GM12878 (cell line): ENCODE measurements at regions not wholly inside any gene's neighbourhood (a gene's known extent, or its start where the extent isn't known, plus 50 kb on each side); places are given as distances from the start of the nearest gene placed in this dataset.

Source experiments
- ATAC-seq: fragments of 200-7000 bp; cut with Tn5 transposase; 3 replicates; pipeline ENCODE4 v1.9.1; 2020; ENCODE audit warnings: mild to moderate bottlenecking, moderate library complexity
- BruUV-seq: library from RNA; stranded (reverse); fragments of 400-500 nt; replicated peaks from 2 replicates; lab custom pipeline; 2021; lab: Mats Ljungman, UMichigan
- CTCF ChIA-PET: fragments of 300-600 bp; sonication (Branson Sonifier 250); formaldehyde crosslinking; extraction: SDS; loops from one replicate; lab custom pipeline; 2021; ENCODE audit warnings: inconsistent platforms; lab: Yijun Ruan, JAX
- POLR2A ChIA-PET: fragments of 350-600 bp; formaldehyde crosslinking; extraction: SDS; loops from one replicate; lab custom pipeline; 2021; ENCODE audit warnings: inconsistent platforms; lab: Charles Lee
- RAD21 ChIA-PET: fragments of 300-600 bp; sonication (Branson Sonifier 250); formaldehyde crosslinking; loops from one replicate; lab custom pipeline; 2023; ENCODE audit warnings: antibody characterized with exemption; ENCODE audit not compliant: unreplicated experiment; lab: Charles Lee
- SMC1A ChIA-PET: fragments of 300-600 bp; sonication (Branson Sonifier 250); formaldehyde crosslinking; loops from one replicate; lab custom pipeline; 2023; ENCODE audit not compliant: unreplicated experiment, uncharacterized antibody; lab: Charles Lee
- DNase-seq: peaks from one replicate; pipeline ENCODE4 v3.0.0-alpha.2; 2011; ENCODE audit warnings: low read depth, low spot score
- FAIRE-seq: peaks from 3 replicates; lab custom pipeline; 2011; peaks lifted over from hg19 to GRCh38; lab: Jason Lieb, UNC
- H2AFZ ChIP-seq: 2 replicates; pipeline ENCODE4 v1.6.0; 2011; ENCODE audit warnings: low read depth, low read length, control low read depth; ENCODE audit not compliant: control insufficient read depth
- H3K27ac ChIP-seq: 2 replicates; pipeline ENCODE4 v1.5.1; 2011; ENCODE audit warnings: control low read depth; ENCODE audit not compliant: control insufficient read depth, insufficient read depth
- H3K27me3 ChIP-seq, 2 experiments: replicated peaks in 1 of 2; 2 replicates each; pipeline versions ENCODE4 v1.6.0 to v1.6.1; 2011; ENCODE audit warnings: low read length in 1 of 2; ENCODE audit not compliant: control insufficient read depth in 2 of 2, insufficient read depth in 2 of 2
- H3K36me3 ChIP-seq, 2 experiments: 2 replicates each; pipeline ENCODE4 v1.5.1; 2011; ENCODE audit warnings: low read length in 1 of 2; ENCODE audit not compliant: control insufficient read depth in 2 of 2, insufficient read depth in 2 of 2
- H3K4me1 ChIP-seq: 2 replicates; pipeline ENCODE4 v1.6.1; 2011; ENCODE audit warnings: mild to moderate bottlenecking, low read length, moderate library complexity, mixed read lengths; ENCODE audit not compliant: control insufficient read depth, insufficient read depth
- H3K4me2 ChIP-seq: 2 replicates; pipeline ENCODE4 v1.6.0; 2011; ENCODE audit warnings: control low read depth; ENCODE audit not compliant: control insufficient read depth, insufficient read depth
- H3K4me3 ChIP-seq: fragments of 200-600 bp; sonication (generic); 2 replicates; pipeline ENCODE4 v1.5.1; 2016
- H3K79me2 ChIP-seq: 2 replicates; pipeline ENCODE4 v1.6.0; 2011; ENCODE audit warnings: low read length; ENCODE audit not compliant: control insufficient read depth, insufficient read depth
- H3K9ac ChIP-seq: 2 replicates; pipeline ENCODE4 v1.8.0; 2011; ENCODE audit warnings: low read length, control low read depth, mixed read lengths; ENCODE audit not compliant: control insufficient read depth, insufficient read depth
- H3K9me3 ChIP-seq: replicated peaks from 3 replicates; pipeline ENCODE4 v1.5.1; 2011; ENCODE audit warnings: mild to moderate bottlenecking, low read length; ENCODE audit not compliant: control insufficient read depth, insufficient read depth
- H4K20me1 ChIP-seq: 2 replicates; pipeline ENCODE4 v1.6.0; 2011; ENCODE audit not compliant: control insufficient read depth, insufficient read depth
- CEBPZ ChIP-seq: fragments of 150-350 bp; IDR thresholded peaks from 2 replicates; pipeline ENCODE4 v1.6.1; 2016; ENCODE audit warnings: low read depth, low read length
- CREM ChIP-seq: IDR thresholded peaks from 2 replicates; pipeline ENCODE4 v1.6.1; 2014; ENCODE audit warnings: antibody characterized with exemption, low read depth
- EGR1 ChIP-seq, 2 experiments: IDR thresholded peaks; 1 replicate in 1 of 2; 2 replicates in 1 of 2; pipeline ENCODE4 v1.6.1; 2011 to 2012; ENCODE audit warnings: low read depth in 2 of 2, low read length in 2 of 2, borderline replicate concordance in 1 of 2, mild to moderate bottlenecking in 1 of 2, moderate library complexity in 1 of 2
- EP300 ChIP-seq, 2 experiments: fragments of 150-350 bp in 1 of 2; IDR thresholded peaks; 2 replicates each; pipeline ENCODE4 v1.6.1; 2011 to 2012; ENCODE audit warnings: low read depth in 2 of 2, low read length in 2 of 2, borderline replicate concordance in 1 of 2, improper control_type of control experiment in 1 of 2, inconsistent platforms in 1 of 2; ENCODE audit not compliant: control insufficient read depth in 1 of 2
- MYB ChIP-seq: fragments of 150-350 bp; IDR thresholded peaks from 2 replicates; pipeline ENCODE4 v1.6.1; 2014; ENCODE audit warnings: mild to moderate bottlenecking, low read depth, low read length, borderline replicate concordance
- NFIC ChIP-seq: IDR thresholded peaks from 2 replicates; pipeline ENCODE4 v1.6.1; 2012; ENCODE audit warnings: low read depth, mild to moderate bottlenecking, inconsistent platforms, low read length, moderate library complexity
- NR2F1 ChIP-seq: fragments of 450-650 bp; conservative IDR thresholded peaks from 2 replicates; pipeline ENCODE4 v1.6.1; 2017; ENCODE audit warnings: mild to moderate bottlenecking
- POLR2A ChIP-seq: IDR thresholded peaks from 2 replicates; pipeline ENCODE4 v1.6.1; 2011; ENCODE audit warnings: low read depth, mild to moderate bottlenecking, low read length
- PRDM15 ChIP-seq: fragments of 450-650 bp; formaldehyde crosslinking; IDR thresholded peaks from 2 replicates; pipeline ENCODE4 v1.4.0; 2020; ENCODE audit warnings: mild to moderate bottlenecking, moderate library complexity
- RAD51 ChIP-seq: fragments of 450-650 bp; IDR thresholded peaks from 2 replicates; pipeline ENCODE4 v1.6.1; 2016; ENCODE audit warnings: moderate library complexity, mild to moderate bottlenecking, inconsistent platforms
- RFX5 ChIP-seq: IDR thresholded peaks from 2 replicates; pipeline ENCODE4 v1.6.1; 2011; ENCODE audit warnings: low read depth, low read length, improper control_type of control experiment
- ZNF217 ChIP-seq: fragments of 450-650 bp; IDR thresholded peaks from 2 replicates; pipeline ENCODE4 v1.6.1; 2017; ENCODE audit warnings: antibody characterized with exemption, mild to moderate bottlenecking
- ZNF622 ChIP-seq: fragments of 450-650 bp; IDR thresholded peaks from 2 replicates; pipeline ENCODE4 v1.6.1; 2017; ENCODE audit warnings: mild to moderate bottlenecking, inconsistent platforms
- WGBS: methylation state at CpG from one replicate; pipeline ENCODE4 v1.1.6; 2016; ENCODE audit warnings: low lambda C conversion rate; ENCODE audit not compliant: insufficient replicate concordance, insufficient coverage; ENCODE audit errors: missing lambda C conversion rate; 5-methylcytosine and 5-hydroxymethylcytosine counted together
- in situ Hi-C: fragments of 300-500 bp; cut with MboI; formaldehyde crosslinking; loops from 9 replicates; pipeline ENCODE4 v1.14.3; 2018; ENCODE audit warnings: mixed read lengths
- intact Hi-C: fragments of 100-400 bp; cut with micrococcal nuclease; formaldehyde crosslinking; loops from one replicate; pipeline ENCODE4 v1.14.2; 2022; ENCODE audit not compliant: unreplicated experiment
- TF ChIP-seq, protein P1 (sequence below): IDR thresholded peaks from 2 replicates; pipeline ENCODE4 v1.6.1; 2011; ENCODE audit warnings: borderline replicate concordance, low read depth, mild to moderate bottlenecking, moderate library complexity, mixed read lengths, low read length; ENCODE audit not compliant: insufficient read depth; ENCODE audit errors: extremely low read length

GRCh38 chr18:60448487-60449267 lies 76.1 kb upstream of the MC4R start:
- no peak overlapping the region for H3K27ac ChIP-seq
- intact Hi-C loops (no loop called here), in situ Hi-C loops (no loop called here)
- ChIA-PET POLR2A (interaction anchor here (0.6 kb wide), 1 partner anchor 44 kb away, joined by 3 read pairs; no protein-coding TSS in a partner anchor), RAD21 (no interaction called here), SMC1A (no interaction called here), CTCF (no interaction called here)
- FAIRE-seq (no peak), DNase-seq (no peak), ATAC-seq (no peak)
- no peaks in the 10 kb centered on the region for H4K20me1 ChIP-seq
- H3K27me3 ChIP-seq = no peaks in the 10 kb centered on the region
- WGBS = 2% methylated on average over 3 of the region's 3 CpGs
- H3K4me2 ChIP-seq = no peak overlapping the region
- TF ChIP-seq RAD51 (no peak), MYB (no peak), EGR1 (IDR thresholded peaks at IDR 0.05; ENCODE audit: borderline replicate concordance in 1 of 2, low read depth in 2 of 2, low read length in 2 of 2) (no peak), NFIC (no peak), POLR2A (no peak), RFX5 (no peak), ZNF217 (no peak), NR2F1 (no peak), CREM (no peak), CEBPZ (no peak), EP300 (IDR thresholded peaks at IDR 0.05; ENCODE audit: borderline replicate concordance in 1 of 2, control insufficient read depth in 1 of 2, low read depth in 2 of 2, low read length in 2 of 2) (no peak), ZNF622 (no peak), PRDM15 (CRISPR knock-in tag) (no peak)
- TF ChIP-seq, protein P1, sequence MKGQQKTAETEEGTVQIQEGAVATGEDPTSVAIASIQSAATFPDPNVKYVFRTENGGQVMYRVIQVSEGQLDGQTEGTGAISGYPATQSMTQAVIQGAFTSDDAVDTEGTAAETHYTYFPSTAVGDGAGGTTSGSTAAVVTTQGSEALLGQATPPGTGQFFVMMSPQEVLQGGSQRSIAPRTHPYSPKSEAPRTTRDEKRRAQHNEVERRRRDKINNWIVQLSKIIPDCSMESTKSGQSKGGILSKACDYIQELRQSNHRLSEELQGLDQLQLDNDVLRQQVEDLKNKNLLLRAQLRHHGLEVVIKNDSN = no peak
- H3K9ac ChIP-seq = no peak overlapping the region
- no peaks in the 10 kb centered on the region for H3K4me1 ChIP-seq
- H3K36me3 ChIP-seq = no peaks in the 10 kb centered on the region
- no peaks in the 10 kb centered on the region for H3K79me2 ChIP-seq
- H3K4me3 ChIP-seq = no peak overlapping the region
- H3K9me3 ChIP-seq = no peaks in the 10 kb centered on the region
- no peak overlapping the region for H2AFZ ChIP-seq
- no TSS peak for BruUV-seq
